Keratinocyte (primary cell): ENCODE measurements at regions not wholly inside any gene's neighbourhood (a gene's known extent, or its start where the extent isn't known, plus 50 kb on each side); places are given as distances from the start of the nearest gene placed in this dataset.
"Not testable (repeated sequence)": the region's sequence is repeated elsewhere in the genome, so short reads cannot be mapped to it uniquely, and the experiment has no call there.

Experiments
- DNase-seq: peaks from one replicate; pipeline ENCODE4 v3.0.0-alpha.2; 2011; ENCODE audit warnings: low read depth, missing footprints, low spot score
- FAIRE-seq: peaks from 2 replicates; lab custom pipeline; 2011; peaks lifted over from hg19 to GRCh38; lab: Jason Lieb, UNC
- H2AFZ ChIP-seq: 2 replicates; pipeline ENCODE4 v1.6.0; 2012; ENCODE audit warnings: low read length, control low read depth, inconsistent platforms; ENCODE audit not compliant: control insufficient read depth
- H3K27ac ChIP-seq: 2 replicates; pipeline ENCODE4 v1.5.1; 2011; ENCODE audit warnings: low read length; ENCODE audit not compliant: control insufficient read depth, insufficient read depth
- H3K27me3 ChIP-seq: 3 replicates; pipeline ENCODE4 v1.6.0; 2011; ENCODE audit warnings: low read length; ENCODE audit not compliant: control insufficient read depth, insufficient read depth; ENCODE audit errors: extremely low read depth
- H3K36me3 ChIP-seq, 2 experiments: 2 replicates in 1 of 2; 3 replicates in 1 of 2; pipeline ENCODE4 v1.5.1; 2011; ENCODE audit warnings: low read length in 2 of 2, mild to moderate bottlenecking in 1 of 2; ENCODE audit not compliant: control insufficient read depth in 2 of 2, insufficient read depth in 2 of 2; ENCODE audit errors: extremely low read depth in 1 of 2
- H3K4me1 ChIP-seq: 3 replicates; pipeline ENCODE4 v1.5.1; 2011; ENCODE audit warnings: low read length; ENCODE audit not compliant: control insufficient read depth, insufficient read depth; ENCODE audit errors: extremely low read depth
- H3K4me2 ChIP-seq: 3 replicates; pipeline ENCODE4 v1.6.0; 2011; ENCODE audit warnings: low read depth, low read length; ENCODE audit not compliant: control insufficient read depth, insufficient read depth; ENCODE audit errors: extremely low read depth
- H3K4me3 ChIP-seq, 3 experiments: fragments of 200-600 bp in 1 of 3; sonication (generic) in 1 of 3; 2 replicates in 2 of 3; 3 replicates in 1 of 3; pipeline ENCODE4 v1.5.1; 2011 to 2016; ENCODE audit warnings: low read length in 3 of 3, mild to moderate bottlenecking in 3 of 3, control low read depth in 2 of 3, inconsistent platforms in 1 of 3, low read depth in 1 of 3, mixed read lengths in 1 of 3, mixed run types in 1 of 3, moderate library complexity in 1 of 3; ENCODE audit not compliant: control insufficient read depth in 2 of 3, insufficient read depth in 2 of 3; ENCODE audit errors: extremely low read depth in 1 of 3
- H3K79me2 ChIP-seq: 2 replicates; pipeline ENCODE4 v1.6.0; 2012; ENCODE audit warnings: low read length; ENCODE audit not compliant: control insufficient read depth, insufficient read depth
- H3K9ac ChIP-seq: 3 replicates; pipeline ENCODE4 v1.6.0; 2011; ENCODE audit warnings: low read length; ENCODE audit not compliant: control insufficient read depth, insufficient read depth; ENCODE audit errors: extremely low read depth
- H3K9me1 ChIP-seq: 3 replicates; pipeline ENCODE4 v1.6.0; 2011; ENCODE audit warnings: low read length; ENCODE audit not compliant: control insufficient read depth, insufficient read depth; ENCODE audit errors: extremely low read depth
- H3K9me3 ChIP-seq: 2 replicates; pipeline ENCODE4 v1.5.1; 2012; ENCODE audit warnings: low read depth, low read length; ENCODE audit not compliant: control insufficient read depth
- H4K20me1 ChIP-seq: 3 replicates; pipeline ENCODE4 v1.6.0; 2011; ENCODE audit warnings: low read length; ENCODE audit not compliant: control insufficient read depth, insufficient read depth; ENCODE audit errors: extremely low read depth
- CTCF ChIP-seq, 3 experiments: IDR thresholded peaks in 1 of 3; conservative IDR thresholded peaks in 1 of 3; optimal IDR thresholded peaks in 1 of 3; 2 replicates in 2 of 3; 3 replicates in 1 of 3; pipeline versions ENCODE3 to v1.5.1; 2011; ENCODE audit warnings: low read length in 3 of 3, mild to moderate bottlenecking in 3 of 3, moderate library complexity in 2 of 3, control low read depth in 1 of 3, inconsistent platforms in 1 of 3; ENCODE audit not compliant: insufficient read depth in 2 of 3; ENCODE audit errors: extremely low read depth in 1 of 3
- EZH2 ChIP-seq: IDR thresholded peaks from one replicate; pipeline ENCODE4 v1.6.1; 2012; ENCODE audit warnings: inconsistent platforms, mild to moderate bottlenecking, low read length, moderate library complexity
- dilution Hi-C: fragments of 300-500 bp; cut with MboI; formaldehyde crosslinking; loops from one replicate; pipeline ENCODE4 v1.7.0; 2020; ENCODE audit warnings: low sequenced_read_pairs; ENCODE audit not compliant: extremely low pct_ligation_motif_present

- H3K79me2 ChIP-seq = no peaks in the 10 kb centered on the region
- H3K4me3 ChIP-seq = no peak overlapping the region
- TF ChIP-seq CTCF (optimal IDR thresholded peaks at IDR 0.05 in 1 of 3, IDR thresholded peaks at IDR 0.05 in 1 of 3, conservative IDR thresholded peaks at IDR 0.05 in 1 of 3; ENCODE audit: extremely low read depth in 1 of 3, insufficient read depth in 2 of 3, low read length in 3 of 3) = no peak
- no peak for TF ChIP-seq EZH2
- no peaks in the 10 kb centered on the region for H3K9me3 ChIP-seq
- no peaks in the 10 kb centered on the region for H3K27me3 ChIP-seq
- dilution Hi-C loops = no loop called here
- no peaks in the 10 kb centered on the region for H3K36me3 ChIP-seq
- DNase-seq = no peak
- no peak overlapping the region for H3K4me2 ChIP-seq
- no peaks in the 10 kb centered on the region for H3K9me1 ChIP-seq
- H3K4me1 ChIP-seq = no peaks in the 10 kb centered on the region
- no peak overlapping the region for H3K9ac ChIP-seq
- no peaks in the 10 kb centered on the region for H4K20me1 ChIP-seq
- no peak for FAIRE-seq
- H3K27ac ChIP-seq = no peak overlapping the region
- H2AFZ ChIP-seq = no peak overlapping the region
Measured at GRCh38 chr3:118151164-118151563, 883.5 kb downstream of the IGSF11 start.

GRCh38 chr3:118162627-118163588 is 871.7 kb downstream of the IGSF11 start:
- H3K79me2 ChIP-seq, H3K4me2 ChIP-seq, H3K9ac ChIP-seq, H3K9me1 ChIP-seq, H3K36me3 ChIP-seq, H3K4me3 ChIP-seq, H2AFZ ChIP-seq, H3K27me3 ChIP-seq, dilution Hi-C loops, FAIRE-seq, H3K27ac ChIP-seq, H3K9me3 ChIP-seq, DNase-seq, H4K20me1 ChIP-seq, H3K4me1 ChIP-seq: not testable (repeated sequence)
